ENCODE measurements at regions not wholly inside any gene's neighbourhood (a gene's known extent, or its start where the extent isn't known, plus 50 kb on each side); places are given as distances from the start of the nearest gene placed in this dataset.

- Histone ChIP-seq H3K4me3 (ENCODE audit: low read depth in 1 of 2, low read length in 1 of 2) (no peak overlapping the region), H3K9me3 (no peaks in the 10 kb centered on the region), H3K27ac (no peak overlapping the region), H3K4me1 (ENCODE audit: control insufficient read depth in 1 of 2, insufficient read depth in 1 of 2, low read depth in 1 of 2, low read length in 1 of 2) (no peaks in the 10 kb centered on the region), H3K36me3 (no peaks in the 10 kb centered on the region), H3K27me3 (peaks cover 6% of the 10 kb centered on the region)
- TF ChIP-seq CTCF (IDR thresholded peaks at IDR 0.05) = no peak
Measured at GRCh38 chr5:74139589-74139988, 500.9 kb downstream of the ENC1 start.

- no peak for TF ChIP-seq CTCF (IDR thresholded peaks at IDR 0.05)
- Histone ChIP-seq H3K4me3 (ENCODE audit: low read depth in 1 of 2, low read length in 1 of 2) (no peak overlapping the region), H3K27me3 (peaks cover 6% of the 10 kb centered on the region), H3K36me3 (no peaks in the 10 kb centered on the region), H3K4me1 (ENCODE audit: control insufficient read depth in 1 of 2, insufficient read depth in 1 of 2, low read depth in 1 of 2, low read length in 1 of 2) (no peaks in the 10 kb centered on the region), H3K9me3 (no peaks in the 10 kb centered on the region), H3K27ac (no peak overlapping the region)
Measured at GRCh38 chr5:74138721-74139120, 501.8 kb downstream of the ENC1 start.

- Histone ChIP-seq H3K27ac (no peak overlapping the region), H3K36me3 (no peaks in the 10 kb centered on the region), H3K27me3 (no peaks in the 10 kb centered on the region), H3K4me3 (ENCODE audit: low read depth in 1 of 2, low read length in 1 of 2) (no peak overlapping the region), H3K9me3 (no peaks in the 10 kb centered on the region), H3K4me1 (ENCODE audit: control insufficient read depth in 1 of 2, insufficient read depth in 1 of 2, low read depth in 1 of 2, low read length in 1 of 2) (no peaks in the 10 kb centered on the region)
- no peak for TF ChIP-seq CTCF (IDR thresholded peaks at IDR 0.05)
Measured at GRCh38 chr5:74136276-74136825, 504.2 kb downstream of the ENC1 start.

- TF ChIP-seq CTCF (IDR thresholded peaks at IDR 0.05) = no peak
- H3K36me3 ChIP-seq = no peaks in the 10 kb centered on the region
- no peaks in the 10 kb centered on the region for H3K4me1 ChIP-seq (ENCODE audit: control insufficient read depth in 1 of 2, insufficient read depth in 1 of 2, low read depth in 1 of 2, low read length in 1 of 2)
- no peaks in the 10 kb centered on the region for H3K27me3 ChIP-seq
- no peak overlapping the region for H3K27ac ChIP-seq
- H3K4me3 ChIP-seq (ENCODE audit: low read depth in 1 of 2, low read length in 1 of 2) = no peak overlapping the region
- H3K9me3 ChIP-seq = no peaks in the 10 kb centered on the region
Measured at GRCh38 chr5:74135033-74135432, 505.5 kb downstream of the ENC1 start.

GRCh38 chr5:74132485-74132884 is 506.5 kb downstream of the ARHGEF28 start:
- H3K27me3 ChIP-seq = no peaks in the 10 kb centered on the region
- H3K4me1 ChIP-seq (ENCODE audit: control insufficient read depth in 1 of 2, insufficient read depth in 1 of 2, low read depth in 1 of 2, low read length in 1 of 2) = peaks cover 7% of the 10 kb centered on the region in 2 experiments
- TF ChIP-seq CTCF (IDR thresholded peaks at IDR 0.05) = no peak
- H3K27ac ChIP-seq = no peak overlapping the region
- H3K4me3 ChIP-seq (ENCODE audit: low read depth in 1 of 2, low read length in 1 of 2) = no peak overlapping the region
- no peaks in the 10 kb centered on the region for H3K9me3 ChIP-seq
- no peaks in the 10 kb centered on the region for H3K36me3 ChIP-seq

- no peaks in the 10 kb centered on the region for H3K9me3 ChIP-seq
- H3K4me1 ChIP-seq (ENCODE audit: control insufficient read depth in 1 of 2, insufficient read depth in 1 of 2, low read depth in 1 of 2, low read length in 1 of 2) = peaks cover 7 to 10% of the 10 kb centered on the region in 2 experiments
- TF ChIP-seq CTCF (IDR thresholded peaks at IDR 0.05) = no peak
- no peaks in the 10 kb centered on the region for H3K36me3 ChIP-seq
- no peak overlapping the region for H3K4me3 ChIP-seq (ENCODE audit: low read depth in 1 of 2, low read length in 1 of 2)
- H3K27me3 ChIP-seq = no peaks in the 10 kb centered on the region
- H3K27ac ChIP-seq = no peak overlapping the region
Measured at GRCh38 chr5:74131250-74131649, 505.3 kb downstream of the ARHGEF28 start.

All from neutrophil (primary cell).